GM19025 (cell line): ENCODE measurements at regions not wholly inside any gene's neighbourhood (a gene's known extent, or its start where the extent isn't known, plus 50 kb on each side); places are given as distances from the start of the nearest gene placed in this dataset.

ENCODE experiments used
- ATAC-seq: cut with Tn5 transposase; IDR thresholded peaks from one replicate; pipeline ENCODE4 v1.9.1; 2021; ENCODE audit warnings: mild to moderate bottlenecking, low read depth, moderate library complexity; ENCODE audit not compliant: unreplicated experiment

DNA sequence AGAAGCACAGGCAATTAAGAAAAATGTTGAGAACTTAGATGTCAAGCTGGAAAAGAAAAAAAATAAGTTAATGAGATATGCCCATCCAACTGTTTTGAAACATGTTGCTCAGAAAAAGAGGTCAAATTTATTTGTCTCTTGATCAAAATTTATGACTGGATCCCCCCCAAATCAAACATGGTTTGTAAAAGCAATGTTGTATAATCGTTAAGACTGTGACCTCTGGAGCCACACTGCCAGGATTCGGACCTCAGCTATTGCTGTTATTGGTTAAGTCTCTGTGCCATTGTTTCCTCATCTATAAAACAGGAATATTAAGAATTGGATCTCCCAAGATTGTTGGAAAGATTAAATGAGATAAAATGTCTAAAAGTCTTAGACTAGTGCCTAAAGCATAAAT is 51.9 kb upstream of the LRRK2 start:
- ATAC-seq, result no peak

DNA sequence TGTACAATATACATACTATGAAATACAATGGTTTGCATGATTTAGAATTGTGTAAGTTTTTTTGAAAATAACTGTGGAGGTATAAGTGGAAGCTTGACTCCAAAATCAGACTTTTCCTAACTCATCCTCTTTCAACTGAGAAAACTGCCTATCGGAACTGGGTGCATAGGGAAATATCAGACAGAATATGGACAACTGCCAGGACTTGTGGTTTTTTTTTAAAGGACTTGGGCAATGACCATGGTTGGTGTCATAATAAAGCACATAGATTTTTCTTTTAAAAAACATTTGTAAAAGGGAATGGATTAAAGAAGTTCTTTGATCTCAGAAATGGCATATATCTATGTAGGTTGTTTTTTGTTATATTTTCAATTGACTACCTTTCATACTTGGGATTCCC is 53.3 kb upstream of the LRRK2 start:
- ATAC-seq, result no peak

DNA sequence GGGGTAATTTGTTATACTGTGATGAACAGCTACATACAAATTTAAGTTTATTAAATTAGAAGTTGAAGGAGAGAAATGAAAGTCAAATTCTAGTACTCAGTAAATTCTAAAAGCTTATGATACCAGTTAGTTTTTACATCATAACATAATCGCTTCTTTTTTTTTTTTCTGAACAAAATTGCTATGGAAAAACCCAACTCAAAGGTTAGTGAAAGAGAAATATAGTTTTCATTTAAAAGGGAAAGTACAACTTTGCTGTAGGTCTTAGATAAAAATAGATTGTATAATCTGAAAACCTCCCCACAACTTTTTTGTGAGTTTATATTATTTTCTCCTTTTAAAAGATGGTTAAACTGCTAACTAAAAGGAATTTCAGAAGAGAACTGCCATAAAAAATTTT is 53.7 kb upstream of the LRRK2 start:
- no peak for ATAC-seq

DNA sequence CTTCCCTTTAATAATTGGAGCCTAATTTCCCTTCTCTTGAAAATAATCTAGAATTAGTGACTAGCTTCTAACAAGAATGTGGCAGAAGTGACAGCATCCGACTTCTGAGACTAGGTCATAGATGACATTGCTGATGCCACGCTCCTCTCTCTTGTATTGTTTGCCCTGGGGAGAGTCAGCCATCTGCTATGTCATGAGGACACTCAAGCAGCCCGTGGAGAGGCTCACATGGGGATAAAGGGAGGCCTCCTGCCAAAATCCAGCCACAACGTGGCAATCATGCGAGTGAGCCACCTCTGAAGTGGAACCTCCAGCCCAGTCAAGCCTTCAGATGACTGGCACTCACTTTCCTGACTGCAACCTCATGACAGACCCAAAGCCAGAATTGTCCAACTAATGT is 54.2 kb upstream of the LRRK2 start:
- no peak for ATAC-seq

DNA sequence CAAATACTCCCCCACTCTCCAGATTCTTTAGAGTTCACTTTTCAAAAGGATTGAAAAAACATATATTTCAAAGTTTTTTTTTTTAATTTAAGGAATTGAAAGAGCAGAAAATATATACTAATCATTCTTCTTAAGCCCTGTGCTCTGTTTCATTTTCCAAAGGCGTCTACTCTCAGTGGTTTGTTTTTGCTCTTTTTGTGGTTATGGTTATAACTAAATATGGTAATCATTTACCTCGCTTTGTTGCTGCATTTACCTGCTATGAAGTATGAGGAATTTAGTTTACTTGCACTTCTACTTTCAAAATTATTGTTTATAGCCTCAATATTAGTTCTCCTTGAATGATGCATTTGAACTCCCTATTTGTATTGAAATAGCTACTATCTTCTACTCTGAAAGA is 55.9 kb upstream of the LRRK2 start:
- peak; percentile 89 for ATAC-seq

DNA sequence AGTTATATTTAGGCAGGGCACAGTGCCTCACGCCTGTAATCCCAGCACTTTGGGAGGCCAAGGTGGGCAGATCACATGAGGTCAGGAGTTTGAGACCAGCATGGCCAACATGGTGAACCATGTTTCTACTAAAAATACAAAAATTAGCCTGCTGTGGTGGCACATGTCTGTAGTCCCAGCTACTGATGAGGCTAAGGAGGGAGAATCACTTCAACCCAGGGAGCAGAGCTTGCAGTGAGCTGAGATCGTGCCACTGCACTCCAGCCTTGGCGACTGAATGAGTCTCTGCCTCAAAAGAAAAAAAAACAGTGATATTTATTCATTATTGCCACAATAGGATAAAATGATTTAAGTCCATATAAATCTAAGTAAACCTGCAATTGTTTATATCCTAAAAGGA is 56.4 kb upstream of the LRRK2 start:
- peak; percentile 21 for ATAC-seq

DNA sequence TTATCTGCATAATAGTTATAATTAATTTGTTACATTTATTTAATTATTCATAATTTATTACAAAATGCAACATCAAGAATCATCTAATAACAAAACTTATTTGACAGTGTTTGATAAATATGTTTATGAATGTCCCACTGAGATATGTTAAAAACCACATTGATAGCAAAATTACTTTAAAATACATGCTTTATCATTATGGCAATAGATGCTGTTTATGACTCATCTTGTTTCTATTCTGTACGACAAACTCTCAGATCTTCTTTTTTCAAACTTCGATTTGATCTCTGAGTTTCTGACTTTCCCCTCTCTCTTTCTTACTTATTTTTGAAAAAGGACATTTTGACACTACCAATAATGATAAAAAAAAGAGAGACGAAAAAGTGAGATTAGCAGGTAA is 56.8 kb upstream of the LRRK2 start:
- peak; percentile 37 for ATAC-seq

DNA sequence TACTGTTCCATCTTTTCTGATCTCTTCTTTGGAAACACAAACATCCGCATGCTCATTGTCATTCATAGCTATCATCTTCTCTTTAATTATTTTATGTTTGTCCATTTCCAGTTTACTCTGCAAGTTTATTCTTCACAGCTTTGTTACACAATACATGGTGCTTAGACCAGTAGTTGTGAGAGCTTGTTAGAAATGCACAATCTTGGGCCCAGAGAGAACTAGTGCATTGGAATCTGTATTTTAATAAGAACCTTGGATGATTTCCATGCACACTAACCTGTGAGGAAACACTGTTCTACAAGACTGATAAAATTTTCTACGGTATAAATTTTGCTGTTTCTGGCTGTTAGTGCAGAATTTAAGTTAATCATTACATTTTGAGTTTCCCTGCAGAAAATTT is 59.3 kb upstream of the SLC2A13 start:
- no peak for ATAC-seq

DNA sequence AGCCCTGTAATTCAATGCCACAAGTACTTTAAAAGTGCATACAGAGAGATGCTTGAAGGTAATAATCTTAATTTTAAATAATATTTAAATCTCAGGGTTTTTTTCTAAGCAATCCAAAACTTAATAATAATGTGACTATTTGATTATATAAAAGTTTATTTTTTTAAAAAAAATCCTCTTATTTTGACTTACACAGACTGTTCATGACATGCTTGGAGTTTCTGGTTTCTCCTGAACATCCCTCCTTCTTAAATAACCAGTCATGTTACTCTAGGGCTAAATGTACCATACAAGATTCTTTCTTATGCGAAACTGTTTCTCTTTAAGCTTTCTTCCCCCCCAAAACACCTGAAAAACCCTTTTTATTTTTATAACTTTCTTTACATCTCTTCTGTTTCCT is 58.2 kb upstream of the SLC2A13 start:
- no peak for ATAC-seq

DNA sequence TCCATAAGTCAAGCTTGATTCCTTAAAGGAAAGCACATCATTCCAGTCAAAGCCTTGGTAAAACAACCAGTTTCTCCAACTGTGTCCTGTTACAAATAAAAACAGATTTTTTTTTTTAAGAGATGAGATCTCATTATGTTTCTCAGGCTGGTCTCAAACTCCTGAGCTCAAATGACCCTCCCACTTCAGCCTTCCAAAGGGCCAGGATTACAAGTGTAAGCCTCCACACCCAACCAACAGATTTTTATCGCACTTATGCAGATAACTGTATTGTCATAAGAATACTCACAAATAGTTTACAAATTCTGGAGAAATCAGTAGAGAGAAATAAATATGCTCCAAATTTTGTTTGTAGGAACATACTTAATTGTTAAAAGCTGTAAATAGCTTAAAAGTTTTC is 56.2 kb upstream of the SLC2A13 start:
- ATAC-seq, result no peak

DNA sequence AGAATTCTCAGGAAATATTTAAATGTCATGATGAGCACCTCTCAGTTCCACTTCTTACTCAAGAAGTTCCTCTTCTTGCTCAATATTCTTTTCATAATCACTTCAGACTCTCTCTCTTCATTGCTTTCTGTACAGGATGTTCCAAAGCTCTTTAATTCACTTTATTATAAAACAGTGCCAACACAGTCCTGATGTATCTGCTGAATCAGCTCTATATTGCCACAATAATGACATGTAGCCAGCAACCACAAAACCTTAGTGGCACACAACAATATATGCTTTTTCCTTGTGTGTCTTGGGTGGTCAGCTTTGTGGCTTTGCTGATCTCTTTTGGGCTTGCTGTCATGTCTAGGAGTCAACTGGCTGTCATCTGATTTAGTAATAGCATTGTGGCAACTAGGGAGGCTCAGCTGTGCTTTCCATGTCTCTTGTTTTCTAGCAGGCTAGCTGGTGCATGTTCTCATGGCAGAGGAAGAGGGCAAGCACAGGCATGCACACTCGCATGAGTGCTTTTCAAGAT is 52.8 kb upstream of the SLC2A13 start:
- peak; percentile 44 for ATAC-seq

DNA sequence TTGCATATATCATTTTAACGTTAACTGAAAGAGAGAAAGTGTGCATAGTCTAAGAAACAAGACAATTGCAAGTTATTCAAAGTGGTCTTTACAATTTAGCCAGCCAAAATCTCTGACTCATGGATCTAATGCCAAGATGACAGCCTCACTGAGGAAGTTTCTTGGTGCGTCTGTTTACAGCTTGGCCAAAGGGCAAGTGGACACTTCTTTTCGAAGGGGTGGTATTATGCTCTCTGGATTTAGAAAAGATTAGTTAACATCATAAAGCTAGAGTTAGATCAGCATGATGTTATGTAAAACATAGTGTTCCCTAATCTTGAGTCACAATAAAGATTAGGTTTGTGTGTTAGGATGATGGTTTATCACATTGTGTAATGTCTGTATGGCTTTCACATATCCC is 51.5 kb upstream of the SLC2A13 start:
- no peak for ATAC-seq

DNA sequence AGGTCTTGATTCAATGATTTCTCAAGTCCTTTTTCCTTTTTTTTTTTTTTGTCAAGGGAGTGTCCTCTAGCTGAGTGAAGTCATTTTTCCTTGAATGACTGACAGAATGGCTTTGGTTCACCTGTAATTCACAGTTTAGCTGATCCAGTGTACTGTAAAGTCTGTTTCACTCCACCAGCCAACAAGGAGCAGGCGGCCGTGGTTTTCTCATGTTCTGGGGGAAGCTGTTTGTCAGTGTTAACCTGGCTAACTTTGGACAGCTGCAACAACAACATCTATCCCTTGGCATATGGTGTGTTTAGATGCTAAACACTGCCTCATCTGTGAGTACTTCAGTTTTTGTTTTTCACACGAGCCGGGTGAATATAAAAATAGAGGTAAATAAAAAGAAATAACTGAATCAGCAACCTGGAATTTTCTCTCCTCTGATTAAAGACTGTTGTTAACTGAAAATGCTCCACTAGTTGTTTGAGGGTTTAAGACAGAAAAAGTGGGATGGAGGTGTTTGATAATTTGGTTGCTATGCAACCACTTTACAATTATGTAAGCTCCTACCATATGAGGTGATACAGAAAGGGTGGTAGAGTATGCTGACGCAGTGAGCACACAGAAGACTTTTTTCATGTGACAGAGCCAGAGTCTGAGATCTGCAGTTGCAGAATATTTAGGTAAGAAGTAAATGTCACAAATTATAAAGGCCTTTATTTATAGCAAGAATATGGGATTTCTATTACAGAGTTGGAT is 50.3 kb upstream of the SLC2A13 start:
- no peak for ATAC-seq
